SK-N-SH (cell line): ENCODE measurements at regions not wholly inside any gene's neighbourhood (a gene's known extent, or its start where the extent isn't known, plus 50 kb on each side); places are given as distances from the start of the nearest gene placed in this dataset.

Experiments
- CTCF ChIA-PET: fragments of 300-600, 350-600 bp; formaldehyde crosslinking; extraction: SDS; loops from one replicate; lab custom pipeline; 2021; lab: Yijun Ruan, JAX
- POLR2A ChIA-PET: fragments of 350-600 bp; sonication (Branson Sonifier 250); formaldehyde crosslinking; extraction: SDS; loops from one replicate; lab custom pipeline; 2020; ENCODE audit warnings: antibody characterized with exemption, inconsistent platforms; lab: Yijun Ruan, JAX
- DNase-seq: peaks from one replicate; pipeline ENCODE4 v3.0.0; 2012
- H2AFZ ChIP-seq: fragments of 200-600 bp; sonication (generic); 2 replicates; pipeline ENCODE4 v1.8.1; 2016; ENCODE audit warnings: antibody characterized with exemption, mild to moderate bottlenecking, low read depth
- H3F3A ChIP-seq: fragments of 200-600 bp; sonication (generic); replicated peaks from 2 replicates; pipeline ENCODE3; 2016; ENCODE audit warnings: antibody characterized with exemption, mild to moderate bottlenecking; ENCODE audit not compliant: insufficient read depth
- H3K27ac ChIP-seq, 2 experiments: fragments of 200-500 bp in 1 of 2; fragments of 200-600 bp in 1 of 2; sonication (Bioruptor generic) in 1 of 2; sonication (generic), shearing (Covaris generic) in 1 of 2; 2 replicates each; pipeline versions ENCODE4 v1.5.1 to v1.6.1; 2014 to 2016; ENCODE audit warnings: low read depth in 2 of 2, inconsistent platforms in 1 of 2, low read length in 1 of 2, mild to moderate bottlenecking in 1 of 2, mixed read lengths in 1 of 2
- H3K27me3 ChIP-seq: fragments of 200-600 bp; sonication (generic), shearing (Covaris generic); 2 replicates; pipeline ENCODE4 v1.6.1; 2016; ENCODE audit warnings: mixed run types; ENCODE audit not compliant: insufficient read depth
- H3K36me3 ChIP-seq, 2 experiments: fragments of 200-500 bp in 1 of 2; fragments of 200-600 bp in 1 of 2; sonication (Bioruptor generic) in 1 of 2; sonication (generic) in 1 of 2; replicated peaks in 1 of 2; 2 replicates each; pipeline versions ENCODE3 to v1.5.1; 2014 to 2016; ENCODE audit warnings: low read length in 1 of 2, mild to moderate bottlenecking in 1 of 2; ENCODE audit not compliant: insufficient read depth in 2 of 2, control insufficient read depth in 1 of 2
- H3K4me1 ChIP-seq, 2 experiments: fragments of 200-500 bp in 1 of 2; fragments of 200-600 bp in 1 of 2; sonication (Bioruptor generic) in 1 of 2; sonication (generic), shearing (Covaris generic) in 1 of 2; 2 replicates each; pipeline versions ENCODE4 v1.5.1 to v1.6.1; 2014 to 2016; ENCODE audit warnings: low read depth in 1 of 2, low read length in 1 of 2, mixed run types in 1 of 2; ENCODE audit not compliant: insufficient read depth in 2 of 2, control insufficient read depth in 1 of 2
- H3K4me2 ChIP-seq: fragments of 200-600 bp; sonication (generic), shearing (Covaris generic); 2 replicates; pipeline ENCODE4 v1.6.1; 2017; ENCODE audit warnings: mixed run types
- H3K4me3 ChIP-seq, 2 experiments: fragments of 200-500 bp in 1 of 2; fragments of 200-600 bp in 1 of 2; sonication (Bioruptor generic) in 1 of 2; sonication (generic), shearing (Covaris generic) in 1 of 2; 2 replicates each; pipeline versions ENCODE4 v1.5.1 to v1.8.1; 2014 to 2016; ENCODE audit warnings: low read depth in 2 of 2, inconsistent platforms in 1 of 2, low read length in 1 of 2, mild to moderate bottlenecking in 1 of 2, mixed read lengths in 1 of 2, moderate library complexity in 1 of 2
- H3K79me2 ChIP-seq: fragments of 200-600 bp; sonication (generic); 2 replicates; pipeline ENCODE4 v1.8.1; 2017; ENCODE audit warnings: mild to moderate bottlenecking; ENCODE audit not compliant: insufficient read depth
- H3K9ac ChIP-seq: fragments of 200-600 bp; sonication (generic); 2 replicates; pipeline ENCODE4 v1.6.1; 2017; ENCODE audit warnings: mixed run types
- H3K9me2 ChIP-seq: fragments of 200-600 bp; sonication (generic); 2 replicates; pipeline ENCODE4 v1.6.1; 2017; ENCODE audit warnings: mixed run types
- H3K9me3 ChIP-seq: fragments of 200-600 bp; sonication (generic); 2 replicates; pipeline ENCODE4 v1.6.1; 2017; ENCODE audit warnings: mixed run types, mild to moderate bottlenecking, moderate library complexity
- H4K20me1 ChIP-seq: fragments of 200-600 bp; sonication (generic); 2 replicates; pipeline ENCODE4 v1.6.1; 2017; ENCODE audit warnings: mild to moderate bottlenecking, mixed run types; ENCODE audit not compliant: insufficient read depth
- ELF1 ChIP-seq: IDR thresholded peaks from 2 replicates; pipeline ENCODE4 v1.4.0; 2012
- EZH2phosphoT487 ChIP-seq: fragments of 200-600 bp; sonication (generic); IDR thresholded peaks from 2 replicates; pipeline ENCODE4 v1.6.1; 2017; ENCODE audit warnings: low read depth, mixed run types, mild to moderate bottlenecking, antibody characterized with exemption, moderate library complexity, borderline replicate concordance
- FOSL2 ChIP-seq: IDR thresholded peaks from 2 replicates; pipeline ENCODE4 v1.4.0; 2012; ENCODE audit warnings: low read depth, mild to moderate bottlenecking, moderate library complexity, borderline replicate concordance
- FOXJ3 ChIP-seq: sonication (generic); formaldehyde crosslinking; IDR thresholded peaks from 2 replicates; pipeline ENCODE4 v1.5.1; 2020; ENCODE audit warnings: mild to moderate bottlenecking, missing genetic modification reagents
- FOXM1 ChIP-seq: IDR thresholded peaks from 2 replicates; pipeline ENCODE4 v1.4.0; 2012; ENCODE audit warnings: low read depth, mild to moderate bottlenecking
- JUND ChIP-seq: IDR thresholded peaks from 2 replicates; pipeline ENCODE4 v1.4.0; 2012
- MXI1 ChIP-seq: IDR thresholded peaks from 2 replicates; pipeline ENCODE4 v1.6.1; 2012; ENCODE audit warnings: mild to moderate bottlenecking, low read depth, low read length, improper control_type of control experiment
- POLR2AphosphoS5 ChIP-seq: IDR thresholded peaks from 2 replicates; pipeline ENCODE4 v1.6.1; 2012; ENCODE audit warnings: low read depth, low read length
- RCOR1 ChIP-seq: fragments of 150-350 bp; IDR thresholded peaks from 2 replicates; pipeline ENCODE4 v1.6.1; 2017; ENCODE audit warnings: antibody characterized with exemption, low read length
- RFX5 ChIP-seq: IDR thresholded peaks from 2 replicates; pipeline ENCODE4 v1.6.1; 2012; ENCODE audit warnings: mild to moderate bottlenecking, improper control_type of control experiment, low read length
- RXRA ChIP-seq: IDR thresholded peaks from 2 replicates; pipeline ENCODE4 v1.4.0; 2012; ENCODE audit warnings: low read depth, mild to moderate bottlenecking, borderline replicate concordance
- SIN3A ChIP-seq: IDR thresholded peaks from 2 replicates; pipeline ENCODE4 v1.6.1; 2012; ENCODE audit warnings: low read depth, mild to moderate bottlenecking, low read length, moderate library complexity, borderline replicate concordance
- SMC3 ChIP-seq: IDR thresholded peaks from 2 replicates; pipeline ENCODE4 v1.6.1; 2012; ENCODE audit warnings: low read depth, low read length, improper control_type of control experiment
- TAF1 ChIP-seq: IDR thresholded peaks from 2 replicates; pipeline ENCODE4 v1.6.1; 2012; ENCODE audit warnings: low read depth, mild to moderate bottlenecking, low read length, moderate library complexity, borderline replicate concordance
- TCF12 ChIP-seq: IDR thresholded peaks from 2 replicates; pipeline ENCODE4 v1.4.0; 2012
- TEAD4 ChIP-seq: IDR thresholded peaks from 2 replicates; pipeline ENCODE4 v1.4.0; 2012; ENCODE audit warnings: mild to moderate bottlenecking, borderline replicate concordance; ENCODE audit not compliant: insufficient read depth
- YY1 ChIP-seq: IDR thresholded peaks from 2 replicates; pipeline ENCODE4 v1.4.0; 2012; ENCODE audit warnings: low read depth, mild to moderate bottlenecking
- WGBS: methylation state at CpG from one replicate; pipeline ENCODE4 v1.1.6; 2017; ENCODE audit warnings: low lambda C conversion rate; 5-methylcytosine and 5-hydroxymethylcytosine counted together
- TF ChIP-seq, protein P1 (sequence below): IDR thresholded peaks from 2 replicates; pipeline ENCODE4; 2012
- TF ChIP-seq, protein P2 (sequence below): fragments of 150-350 bp; IDR thresholded peaks from 2 replicates; pipeline ENCODE4 v1.6.1; 2017; ENCODE audit warnings: antibody characterized with exemption, low read length, low read depth, borderline replicate concordance
- TF ChIP-seq, protein P3 (sequence below): IDR thresholded peaks from 2 replicates; pipeline ENCODE4 v1.4.0; 2012; ENCODE audit warnings: low read depth
- TF ChIP-seq, protein P4 (sequence below): fragments of 150-350 bp; IDR thresholded peaks from 2 replicates; pipeline ENCODE4 v1.6.1; 2016; ENCODE audit warnings: mild to moderate bottlenecking, low read depth, low read length
- TF ChIP-seq, protein P5 (sequence below): IDR thresholded peaks from 2 replicates; pipeline ENCODE4 v1.4.0; 2012; ENCODE audit warnings: low read depth, borderline replicate concordance
- TF ChIP-seq, protein P6 (sequence below): IDR thresholded peaks from 2 replicates; pipeline ENCODE4 v1.6.1; 2012; ENCODE audit warnings: mild to moderate bottlenecking, low read depth, low read length, moderate library complexity

DNA sequence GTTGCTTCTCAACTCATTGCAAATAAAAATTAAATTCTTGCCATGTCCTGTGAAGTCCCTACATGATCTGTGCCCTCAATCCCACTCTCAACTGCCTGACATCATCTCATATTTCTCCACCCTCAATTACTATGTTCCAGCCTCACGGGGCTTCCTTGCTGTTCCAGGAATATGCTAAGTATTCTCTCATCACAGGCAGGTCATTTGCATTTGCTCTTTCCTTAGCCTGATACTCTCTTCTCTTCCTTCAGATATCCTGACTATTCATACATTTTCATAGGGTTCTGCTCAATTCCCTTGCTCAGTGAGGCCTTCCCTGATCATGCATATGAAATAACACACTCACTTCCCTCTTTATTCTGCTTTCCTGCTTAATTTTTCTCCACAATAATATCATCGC lies 135.1 kb upstream of the DAB2 start:
- no peaks in the 10 kb centered on the region for H4K20me1 ChIP-seq
- no peaks in the 10 kb centered on the region for H3K79me2 ChIP-seq
- peaks cover 85% of the 10 kb centered on the region for H3K27me3 ChIP-seq
- 25% methylated on average over 2 of the region's 2 CpGs for WGBS
- no peaks in the 10 kb centered on the region for H3F3A ChIP-seq
- CTCF ChIA-PET: interaction anchor here (1.5 kb wide), 1 partner anchor 342 kb away, joined by 3 read pairs; no protein-coding TSS in a partner anchor
- H3K27ac ChIP-seq: no peak overlapping the region
- no peak for DNase-seq
- H3K9me2 ChIP-seq: no peaks in the 10 kb centered on the region
- H3K9me3 ChIP-seq: no peaks in the 10 kb centered on the region
- TF ChIP-seq, protein P1, sequence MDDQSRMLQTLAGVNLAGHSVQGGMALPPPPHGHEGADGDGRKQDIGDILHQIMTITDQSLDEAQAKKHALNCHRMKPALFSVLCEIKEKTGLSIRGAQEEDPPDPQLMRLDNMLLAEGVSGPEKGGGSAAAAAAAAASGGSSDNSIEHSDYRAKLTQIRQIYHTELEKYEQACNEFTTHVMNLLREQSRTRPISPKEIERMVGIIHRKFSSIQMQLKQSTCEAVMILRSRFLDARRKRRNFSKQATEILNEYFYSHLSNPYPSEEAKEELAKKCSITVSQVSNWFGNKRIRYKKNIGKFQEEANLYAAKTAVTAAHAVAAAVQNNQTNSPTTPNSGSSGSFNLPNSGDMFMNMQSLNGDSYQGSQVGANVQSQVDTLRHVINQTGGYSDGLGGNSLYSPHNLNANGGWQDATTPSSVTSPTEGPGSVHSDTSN: no peak
- TF ChIP-seq TEAD4: no peak
- TF ChIP-seq MXI1: no peak
- TF ChIP-seq, protein P2, sequence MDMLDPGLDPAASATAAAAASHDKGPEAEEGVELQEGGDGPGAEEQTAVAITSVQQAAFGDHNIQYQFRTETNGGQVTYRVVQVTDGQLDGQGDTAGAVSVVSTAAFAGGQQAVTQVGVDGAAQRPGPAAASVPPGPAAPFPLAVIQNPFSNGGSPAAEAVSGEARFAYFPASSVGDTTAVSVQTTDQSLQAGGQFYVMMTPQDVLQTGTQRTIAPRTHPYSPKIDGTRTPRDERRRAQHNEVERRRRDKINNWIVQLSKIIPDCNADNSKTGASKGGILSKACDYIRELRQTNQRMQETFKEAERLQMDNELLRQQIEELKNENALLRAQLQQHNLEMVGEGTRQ: no peak
- no peak for TF ChIP-seq RCOR1
- no peak for TF ChIP-seq FOXM1
- TF ChIP-seq FOSL2: no peak
- no peak for TF ChIP-seq FOXJ3 (CRISPR knock-in tag)
- no peak for TF ChIP-seq RXRA
- no peak for TF ChIP-seq TAF1
- TF ChIP-seq, protein P3, sequence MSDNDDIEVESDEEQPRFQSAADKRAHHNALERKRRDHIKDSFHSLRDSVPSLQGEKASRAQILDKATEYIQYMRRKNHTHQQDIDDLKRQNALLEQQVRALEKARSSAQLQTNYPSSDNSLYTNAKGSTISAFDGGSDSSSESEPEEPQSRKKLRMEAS: no peak
- no peak for TF ChIP-seq POLR2AphosphoS5
- TF ChIP-seq YY1: no peak
- TF ChIP-seq TCF12: no peak
- H3K4me2 ChIP-seq: no peak overlapping the region
- no peak overlapping the region for H3K4me3 ChIP-seq
- H3K4me1 ChIP-seq: no peaks in the 10 kb centered on the region
- H3K36me3 ChIP-seq: no peaks in the 10 kb centered on the region
- H3K9ac ChIP-seq: no peak overlapping the region
- POLR2A ChIA-PET: no interaction called here
- H2AFZ ChIP-seq: no peak overlapping the region

DNA sequence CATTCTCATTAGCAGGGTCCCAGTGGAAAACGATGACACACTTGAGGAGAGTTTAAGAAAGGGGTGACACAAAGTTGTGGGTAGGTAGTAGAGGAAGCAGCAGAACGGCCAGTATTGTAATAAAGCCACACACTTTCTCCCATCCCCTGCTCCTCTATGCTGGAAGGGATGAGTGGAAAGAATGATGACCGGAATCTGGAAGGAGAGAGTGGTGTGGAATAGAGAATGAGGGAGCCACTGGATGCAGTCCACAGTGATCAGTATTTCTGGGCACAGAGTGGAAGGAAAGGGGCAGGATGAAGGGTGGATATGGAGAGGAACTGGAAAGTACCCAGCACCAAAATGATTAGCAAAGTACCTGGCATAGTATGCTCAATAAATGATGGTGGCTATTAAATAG lies 133.8 kb upstream of the DAB2 start:
- ChIA-PET CTCF (interaction anchor here (1.2 kb wide), 1 partner anchor 11 kb away, joined by 6 read pairs; no protein-coding TSS in a partner anchor), POLR2A (no interaction called here)
- Histone ChIP-seq H2AFZ (no peak overlapping the region), H3K9me3 (no peaks in the 10 kb centered on the region), H3K4me3 (no peak overlapping the region), H3K36me3 (no peaks in the 10 kb centered on the region), H3K4me1 (no peaks in the 10 kb centered on the region), H3K9ac (no peak overlapping the region), H4K20me1 (no peaks in the 10 kb centered on the region), H3K27me3 (peaks cover 85% of the 10 kb centered on the region), H3F3A (no peaks in the 10 kb centered on the region), H3K79me2 (no peaks in the 10 kb centered on the region), H3K9me2 (no peaks in the 10 kb centered on the region), H3K4me2 (no peak overlapping the region), H3K27ac (no peak overlapping the region)
- DNase-seq: no peak
- 5% methylated on average over 3 of the region's 3 CpGs for WGBS
- TF ChIP-seq SIN3A: no peak
- TF ChIP-seq, protein P4, sequence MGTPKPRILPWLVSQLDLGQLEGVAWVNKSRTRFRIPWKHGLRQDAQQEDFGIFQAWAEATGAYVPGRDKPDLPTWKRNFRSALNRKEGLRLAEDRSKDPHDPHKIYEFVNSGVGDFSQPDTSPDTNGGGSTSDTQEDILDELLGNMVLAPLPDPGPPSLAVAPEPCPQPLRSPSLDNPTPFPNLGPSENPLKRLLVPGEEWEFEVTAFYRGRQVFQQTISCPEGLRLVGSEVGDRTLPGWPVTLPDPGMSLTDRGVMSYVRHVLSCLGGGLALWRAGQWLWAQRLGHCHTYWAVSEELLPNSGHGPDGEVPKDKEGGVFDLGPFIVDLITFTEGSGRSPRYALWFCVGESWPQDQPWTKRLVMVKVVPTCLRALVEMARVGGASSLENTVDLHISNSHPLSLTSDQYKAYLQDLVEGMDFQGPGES: no peak
- TF ChIP-seq, protein P5, sequence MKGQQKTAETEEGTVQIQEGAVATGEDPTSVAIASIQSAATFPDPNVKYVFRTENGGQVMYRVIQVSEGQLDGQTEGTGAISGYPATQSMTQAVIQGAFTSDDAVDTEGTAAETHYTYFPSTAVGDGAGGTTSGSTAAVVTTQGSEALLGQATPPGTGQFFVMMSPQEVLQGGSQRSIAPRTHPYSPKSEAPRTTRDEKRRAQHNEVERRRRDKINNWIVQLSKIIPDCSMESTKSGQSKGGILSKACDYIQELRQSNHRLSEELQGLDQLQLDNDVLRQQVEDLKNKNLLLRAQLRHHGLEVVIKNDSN: no peak
- no peak for TF ChIP-seq RFX5
- TF ChIP-seq SMC3: no peak
- TF ChIP-seq YY1: no peak
- TF ChIP-seq MXI1: no peak
- no peak for TF ChIP-seq EZH2phosphoT487
- TF ChIP-seq JUND: no peak
- TF ChIP-seq, protein P6, sequence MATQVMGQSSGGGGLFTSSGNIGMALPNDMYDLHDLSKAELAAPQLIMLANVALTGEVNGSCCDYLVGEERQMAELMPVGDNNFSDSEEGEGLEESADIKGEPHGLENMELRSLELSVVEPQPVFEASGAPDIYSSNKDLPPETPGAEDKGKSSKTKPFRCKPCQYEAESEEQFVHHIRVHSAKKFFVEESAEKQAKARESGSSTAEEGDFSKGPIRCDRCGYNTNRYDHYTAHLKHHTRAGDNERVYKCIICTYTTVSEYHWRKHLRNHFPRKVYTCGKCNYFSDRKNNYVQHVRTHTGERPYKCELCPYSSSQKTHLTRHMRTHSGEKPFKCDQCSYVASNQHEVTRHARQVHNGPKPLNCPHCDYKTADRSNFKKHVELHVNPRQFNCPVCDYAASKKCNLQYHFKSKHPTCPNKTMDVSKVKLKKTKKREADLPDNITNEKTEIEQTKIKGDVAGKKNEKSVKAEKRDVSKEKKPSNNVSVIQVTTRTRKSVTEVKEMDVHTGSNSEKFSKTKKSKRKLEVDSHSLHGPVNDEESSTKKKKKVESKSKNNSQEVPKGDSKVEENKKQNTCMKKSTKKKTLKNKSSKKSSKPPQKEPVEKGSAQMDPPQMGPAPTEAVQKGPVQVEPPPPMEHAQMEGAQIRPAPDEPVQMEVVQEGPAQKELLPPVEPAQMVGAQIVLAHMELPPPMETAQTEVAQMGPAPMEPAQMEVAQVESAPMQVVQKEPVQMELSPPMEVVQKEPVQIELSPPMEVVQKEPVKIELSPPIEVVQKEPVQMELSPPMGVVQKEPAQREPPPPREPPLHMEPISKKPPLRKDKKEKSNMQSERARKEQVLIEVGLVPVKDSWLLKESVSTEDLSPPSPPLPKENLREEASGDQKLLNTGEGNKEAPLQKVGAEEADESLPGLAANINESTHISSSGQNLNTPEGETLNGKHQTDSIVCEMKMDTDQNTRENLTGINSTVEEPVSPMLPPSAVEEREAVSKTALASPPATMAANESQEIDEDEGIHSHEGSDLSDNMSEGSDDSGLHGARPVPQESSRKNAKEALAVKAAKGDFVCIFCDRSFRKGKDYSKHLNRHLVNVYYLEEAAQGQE: no peak
- TF ChIP-seq RCOR1: no peak
- TF ChIP-seq ELF1: no peak
